GM19455 (cell line): ENCODE measurements at regions not wholly inside any gene's neighbourhood (a gene's known extent, or its start where the extent isn't known, plus 50 kb on each side); places are given as distances from the start of the nearest gene placed in this dataset.

ENCODE experiments used
- ATAC-seq: cut with Tn5 transposase; IDR thresholded peaks from one replicate; pipeline ENCODE4 v1.9.1; 2021; ENCODE audit not compliant: unreplicated experiment

DNA sequence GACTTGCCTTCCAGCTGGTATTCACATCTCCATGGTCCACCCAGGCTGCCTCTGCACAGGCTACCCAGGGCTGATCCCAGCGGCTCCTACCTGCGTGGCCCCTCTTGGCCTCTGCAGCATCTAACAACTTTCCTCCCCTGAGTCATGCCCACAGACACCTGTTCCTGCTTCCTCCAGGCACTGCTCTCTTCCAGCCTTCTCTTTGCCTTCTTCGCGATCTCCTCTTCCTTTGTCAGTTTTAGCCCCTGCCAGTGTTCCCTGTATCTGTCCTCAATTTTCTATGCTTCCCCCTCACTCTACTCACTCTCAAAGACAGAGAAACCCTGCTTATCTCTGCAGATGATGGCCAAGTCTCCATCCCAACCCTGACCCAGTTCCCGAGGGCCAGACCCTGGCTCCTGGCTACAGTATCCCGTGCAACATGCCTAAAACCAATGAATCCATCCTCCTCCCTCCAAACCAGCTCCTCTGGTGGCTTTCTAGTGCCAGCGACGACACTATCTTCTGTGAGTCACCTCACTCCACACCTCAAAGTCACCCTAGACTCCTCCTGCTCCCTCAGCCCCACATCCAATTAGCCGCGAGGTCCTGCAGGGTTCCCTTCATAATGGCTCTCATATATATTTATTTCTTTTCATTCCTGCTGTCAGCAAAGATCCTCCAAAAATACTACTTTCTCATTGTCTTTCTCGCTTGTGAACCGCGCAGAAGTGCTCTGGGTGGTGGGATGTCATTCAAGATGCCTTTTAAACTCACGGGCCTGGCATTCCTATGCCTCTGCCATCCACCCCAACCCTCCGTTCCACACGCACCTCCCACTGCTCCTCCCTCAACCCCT, 259.2 kb downstream of the TOMM20 start:
- no peak for ATAC-seq

- ATAC-seq = no peak
These were observed 258.5 kb upstream of the IRF2BP2 start for GRCh38 chr1:234868296-234869147.

GRCh38 chr1:234866007-234866866, 256.3 kb upstream of the IRF2BP2 start:
- ATAC-seq = no peak

GRCh38 chr1:234865171-234866006, 255.4 kb upstream of the IRF2BP2 start:
- ATAC-seq = no peak

GRCh38 chr1:234864116-234864515, 254.1 kb upstream of the IRF2BP2 start:
- ATAC-seq = no peak

DNA sequence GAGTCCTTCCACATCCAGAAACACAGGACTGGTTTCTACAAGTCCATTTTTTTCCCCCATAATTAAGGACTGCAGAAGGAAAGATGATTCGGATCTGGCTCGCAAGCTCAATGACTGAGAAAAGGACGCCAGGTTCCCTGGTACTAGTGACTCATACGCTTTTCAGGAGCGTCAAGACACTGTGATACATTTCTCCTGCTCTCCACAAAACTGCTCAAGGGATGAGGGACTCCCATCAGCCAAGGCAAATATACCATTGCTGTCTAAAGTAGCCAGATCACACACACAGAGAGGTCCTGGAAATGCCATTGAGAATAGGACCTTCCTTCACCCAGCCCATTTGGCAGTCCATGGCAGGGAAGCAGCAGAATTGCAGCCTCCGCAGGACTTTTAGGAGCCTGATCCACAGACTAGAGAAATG, 253.6 kb upstream of the IRF2BP2 start:
- ATAC-seq = no peak

DNA sequence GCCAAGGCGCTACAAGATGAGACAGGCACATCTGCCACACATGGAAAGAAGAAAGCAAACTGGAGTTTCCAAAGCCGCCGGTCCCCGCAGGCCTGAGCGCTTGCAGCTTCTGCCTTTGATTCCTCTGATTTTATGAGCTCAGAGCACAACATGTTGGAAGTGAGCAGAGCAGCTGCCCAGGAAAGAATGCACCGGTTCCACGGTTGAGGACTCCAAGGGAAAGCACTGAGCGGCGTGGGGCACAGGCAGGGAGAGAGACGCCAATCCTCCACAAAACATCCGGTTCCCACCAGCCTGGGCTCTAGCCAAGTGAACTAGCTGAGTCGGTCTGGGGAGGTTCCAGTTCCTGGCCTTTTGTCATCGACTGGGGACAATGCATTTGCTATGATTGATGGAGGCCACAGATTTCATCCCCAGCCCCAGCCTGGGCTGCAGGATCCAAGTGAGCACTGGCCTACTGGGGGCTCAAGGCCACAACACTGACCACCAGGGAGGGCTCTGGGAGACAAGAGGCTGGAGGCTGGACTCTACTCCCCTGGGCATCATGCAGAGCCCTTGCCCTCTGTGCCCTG, 253.1 kb upstream of the IRF2BP2 start:
- no peak for ATAC-seq

- no peak for ATAC-seq
These were observed 252.5 kb upstream of the IRF2BP2 start for GRCh38 chr1:234862360-234862943.

DNA sequence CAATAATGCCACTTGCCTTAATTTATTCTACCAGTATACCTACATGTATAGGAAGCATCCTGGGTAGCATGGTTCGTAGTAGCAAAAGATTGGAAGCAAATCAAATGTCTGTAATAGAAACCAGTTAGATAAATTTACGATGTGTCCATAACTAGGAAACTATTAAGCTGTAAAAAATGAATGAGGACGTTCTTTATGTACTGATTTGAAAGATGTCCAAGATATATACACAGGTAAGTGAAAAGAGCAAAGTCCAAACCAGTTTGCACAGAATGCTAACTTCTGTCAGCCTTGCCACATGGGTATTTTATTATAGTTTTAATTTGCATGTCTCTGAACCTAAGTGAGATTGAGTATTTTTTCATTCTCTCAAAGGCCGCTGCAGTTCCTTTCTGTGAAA, 251.8 kb upstream of the IRF2BP2 start:
- ATAC-seq = no peak

- ATAC-seq = no peak
These were observed 251.1 kb upstream of the IRF2BP2 start for GRCh38 chr1:234861024-234861620.

- ATAC-seq = no peak
These were observed 248.7 kb upstream of the IRF2BP2 start for GRCh38 chr1:234858722-234859121.

DNA sequence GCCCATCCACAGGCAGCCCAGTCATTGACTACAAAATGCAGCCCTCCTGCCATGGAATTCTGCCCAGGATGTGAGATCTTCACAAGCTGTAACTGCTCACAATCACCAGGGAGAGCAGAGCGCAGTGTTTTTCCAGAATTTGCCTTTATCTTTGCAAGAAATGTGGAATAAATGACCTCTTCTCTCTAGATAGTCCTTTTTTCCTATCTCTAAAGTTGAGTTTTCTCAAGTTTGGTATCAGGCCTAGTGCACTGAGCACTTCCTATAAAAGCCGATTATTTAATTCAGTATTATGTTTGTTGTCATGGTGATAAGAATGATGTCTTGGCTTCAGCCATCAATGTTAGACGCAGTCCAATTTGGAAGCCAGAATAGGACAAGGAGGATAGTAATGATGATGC, 246.9 kb upstream of the IRF2BP2 start:
- no peak for ATAC-seq

- ATAC-seq = no peak
These were observed 245.9 kb upstream of the IRF2BP2 start for GRCh38 chr1:234855851-234856250.

- ATAC-seq = no peak
These were observed 244.7 kb upstream of the IRF2BP2 start for GRCh38 chr1:234854645-234855039.

DNA sequence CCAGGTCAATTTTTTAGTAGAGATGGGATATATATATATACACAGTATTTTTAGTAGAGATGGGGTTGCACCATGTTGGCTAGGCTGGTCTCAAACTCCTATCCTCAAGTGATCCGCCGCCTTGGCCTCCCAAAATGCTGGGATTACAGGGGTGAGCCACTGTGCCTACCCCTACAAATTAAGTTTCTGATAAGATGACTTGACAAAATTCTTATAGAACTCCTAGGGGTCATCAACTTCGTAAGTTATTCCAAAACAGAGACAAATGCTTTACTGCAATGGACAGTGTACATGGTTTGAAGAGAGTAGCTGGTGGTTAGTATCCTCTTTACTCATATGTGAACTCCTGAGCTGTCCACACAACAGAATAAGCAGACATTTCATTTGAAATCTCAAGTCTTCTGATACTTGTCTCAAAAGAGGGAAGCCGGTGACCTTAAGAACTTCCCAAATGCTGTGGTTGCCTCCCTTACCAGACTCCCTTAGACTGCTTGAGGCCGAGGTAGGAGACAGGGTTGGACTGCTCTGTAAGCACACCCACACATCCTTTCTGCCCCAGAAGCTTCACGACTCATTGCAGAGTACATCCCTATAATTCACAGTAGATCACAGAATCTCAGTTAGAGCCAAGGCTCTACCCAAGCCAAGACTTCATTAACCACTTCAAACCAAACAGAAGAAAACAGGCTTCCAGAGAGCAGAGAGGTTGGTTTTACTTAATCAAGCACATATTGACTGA, 244.1 kb upstream of the IRF2BP2 start:
- ATAC-seq = no peak

GRCh38 chr1:234852659-234853058, 242.7 kb upstream of the IRF2BP2 start:
- no peak for ATAC-seq

DNA sequence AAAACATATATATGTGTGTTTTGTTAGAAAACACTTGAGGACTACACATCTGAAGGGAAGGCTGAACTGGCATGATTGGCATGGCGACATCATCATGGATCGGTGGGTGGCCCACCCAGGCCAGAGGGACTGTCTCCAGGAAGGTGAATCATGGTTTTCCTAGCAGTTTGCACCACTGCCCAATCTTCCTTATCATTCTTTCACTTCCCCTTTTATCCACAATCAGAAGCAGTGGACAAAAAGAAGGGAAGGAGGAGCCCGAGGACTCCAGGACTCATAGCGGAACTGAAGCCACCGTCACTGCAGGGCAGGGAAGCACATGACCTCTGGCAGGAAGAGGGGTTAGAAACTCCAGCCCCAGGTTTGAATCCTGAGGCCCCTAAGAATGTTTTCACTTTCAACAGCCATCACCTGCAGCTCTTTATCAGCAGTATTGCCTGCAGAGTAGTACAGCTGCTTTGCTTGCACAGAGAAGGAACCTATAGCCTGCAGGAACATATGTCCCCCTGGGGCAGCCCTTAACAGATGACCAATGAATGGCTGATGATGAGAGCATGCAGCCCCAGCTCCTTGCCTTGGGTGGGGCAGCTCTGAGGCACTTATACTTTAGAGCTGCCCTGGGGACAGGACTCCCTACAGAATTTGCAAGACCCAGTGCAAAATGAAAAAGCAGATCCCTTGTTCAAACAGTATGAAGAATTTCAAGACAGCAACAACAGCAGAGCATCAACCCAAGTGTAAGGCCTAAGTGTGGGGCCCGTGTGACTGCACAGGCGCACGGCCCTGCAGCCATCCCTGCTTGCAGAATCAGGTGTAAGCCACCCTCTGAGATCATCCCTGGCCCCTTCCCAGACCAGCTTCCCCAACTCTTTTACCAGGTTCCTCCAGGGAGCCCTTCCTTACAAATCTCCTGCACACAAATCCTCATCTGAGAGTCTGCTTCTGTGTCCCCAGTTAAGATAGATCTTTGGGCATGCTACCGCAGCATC, 241.8 kb upstream of the IRF2BP2 start:
- ATAC-seq = no peak
